Endothelial cell of umbilical vein (primary cell): ENCODE measurements at regions not wholly inside any gene's neighbourhood (a gene's known extent, or its start where the extent isn't known, plus 50 kb on each side); places are given as distances from the start of the nearest gene placed in this dataset.

Experiments used
- CTCF ChIP-seq, 2 donors: IDR thresholded peaks; 1 replicate in 1 of 2; 2 replicates in 1 of 2; pipeline ENCODE4 v1.5.1; 2011; ENCODE audit warnings: low read length in 2 of 2, mild to moderate bottlenecking in 2 of 2, moderate library complexity in 2 of 2, control low read depth in 1 of 2, inconsistent platforms in 1 of 2, low read depth in 1 of 2; ENCODE audit not compliant: insufficient read depth in 1 of 2; ENCODE audit errors: extremely low read depth in 1 of 2
- EZH2 ChIP-seq: IDR thresholded peaks from 2 replicates; pipeline ENCODE4 v1.6.1; 2012; ENCODE audit warnings: borderline replicate concordance, low read depth, mild to moderate bottlenecking, moderate library complexity, low read length, inconsistent platforms; ENCODE audit not compliant: severe bottlenecking
- MAX ChIP-seq: IDR thresholded peaks from 2 replicates; pipeline ENCODE4 v1.6.1; 2011; ENCODE audit not compliant: insufficient read depth, insufficient read length
- POLR2A ChIP-seq: IDR thresholded peaks from 2 replicates; pipeline ENCODE4 v1.6.1; 2012; ENCODE audit warnings: low read depth, mild to moderate bottlenecking, control low read depth, low read length

GRCh38 chrX:40945361-40945713, 139.9 kb upstream of the USP9X start:
- TF ChIP-seq EZH2 (no peak), CTCF (IDR thresholded peaks at IDR 0.05; ENCODE audit: extremely low read depth in 1 of 2, insufficient read depth in 1 of 2, low read depth in 1 of 2, low read length in 2 of 2) (no peak), POLR2A (no peak), MAX (no peak)
